B cell (primary cell): ENCODE measurements at regions not wholly inside any gene's neighbourhood (a gene's known extent, or its start where the extent isn't known, plus 50 kb on each side); places are given as distances from the start of the nearest gene placed in this dataset.

Source experiments
- ATAC-seq: fragments of 200-7000 bp; cut with Tn5 transposase; one replicate; pipeline ENCODE4 v1.10.0; 2021; ENCODE audit warnings: low read depth, mild to moderate bottlenecking, moderate number of reproducible peaks, moderate library complexity
- CTCF ChIA-PET: fragments of 350-600 bp; sonication (Branson Sonifier 250); formaldehyde crosslinking; loops from one replicate; lab custom pipeline; 2021; ENCODE audit warnings: antibody characterized with exemption, inconsistent platforms; lab: Charles Lee
- POLR2A ChIA-PET: fragments of 350-600 bp; sonication (Branson Sonifier 250); formaldehyde crosslinking; loops from one replicate; lab custom pipeline; 2021; ENCODE audit warnings: antibody characterized with exemption; lab: Charles Lee
- DNase-seq: peaks from one replicate; pipeline ENCODE4 v3.0.0; 2013
- H2AFZ ChIP-seq: 2 replicates; pipeline ENCODE4 v1.6.1; 2012; ENCODE audit warnings: mild to moderate bottlenecking, low read depth, low read length; ENCODE audit not compliant: insufficient read depth, poor library complexity, severe bottlenecking
- H3K27ac ChIP-seq, 2 donors: 1 replicate in 1 of 2; 2 replicates in 1 of 2; pipeline ENCODE4 v1.5.1; 2012 to 2013; ENCODE audit warnings: low read length in 2 of 2, mild to moderate bottlenecking in 2 of 2, moderate library complexity in 1 of 2
- H3K27me3 ChIP-seq, 4 experiments: fragments of 200-600 bp in 1 of 4; sonication (generic) in 1 of 4; replicated peaks in 1 of 4; 1 replicate in 2 of 4; 2 replicates in 2 of 4; pipeline versions ENCODE4 v1.6.1 to v1.7.0; 2013 to 2016; ENCODE audit warnings: low read length in 3 of 4, mild to moderate bottlenecking in 2 of 4, mixed read lengths in 1 of 4, moderate library complexity in 1 of 4; ENCODE audit not compliant: insufficient read depth in 4 of 4, control insufficient read depth in 3 of 4; ENCODE audit errors: control extremely low read depth in 1 of 4
- H3K36me3 ChIP-seq, 2 experiments: replicated peaks in 1 of 2; 1 replicate in 1 of 2; 2 replicates in 1 of 2; pipeline versions ENCODE4 v1.6.1 to v1.7.1; 2013; ENCODE audit warnings: low read length in 1 of 2; ENCODE audit not compliant: insufficient read depth in 2 of 2, control insufficient read depth in 1 of 2; ENCODE audit errors: control extremely low read depth in 1 of 2, extremely low read depth in 1 of 2
- H3K4me1 ChIP-seq, 2 donors: fragments of 200-600 bp in 1 of 2; sonication (generic) in 1 of 2; 1 replicate in 1 of 2; 2 replicates in 1 of 2; pipeline versions ENCODE4 v1.5.1 to v1.6.1; 2013 to 2017; ENCODE audit warnings: low read length in 2 of 2; ENCODE audit not compliant: control insufficient read depth in 2 of 2, insufficient read depth in 2 of 2
- H3K4me2 ChIP-seq: replicated peaks from 2 replicates; pipeline ENCODE3; 2012; ENCODE audit warnings: mild to moderate bottlenecking, low read depth, low read length; ENCODE audit not compliant: poor library complexity, severe bottlenecking
- H3K4me3 ChIP-seq, 5 experiments: fragments of 200-600 bp in 1 of 5; sonication (generic) in 1 of 5; 1 replicate in 3 of 5; 2 replicates in 2 of 5; pipeline versions ENCODE4 v1.5.1 to v1.7.0; 2011 to 2016; ENCODE audit warnings: low read length in 4 of 5, mild to moderate bottlenecking in 4 of 5, low read depth in 2 of 5, control low read depth in 1 of 5, moderate library complexity in 1 of 5; ENCODE audit not compliant: insufficient read depth in 1 of 5; ENCODE audit errors: control extremely low read depth in 1 of 5, extremely low read depth in 1 of 5
- H3K79me2 ChIP-seq: fragments of 200-600 bp; sonication (generic); one replicate; pipeline ENCODE4 v1.6.0; 2016; ENCODE audit warnings: low read length; ENCODE audit not compliant: control insufficient read depth, insufficient read depth
- H3K9ac ChIP-seq: fragments of 200-600 bp; sonication (generic); 2 replicates; pipeline ENCODE4 v1.6.1; 2017; ENCODE audit warnings: mild to moderate bottlenecking, low read length, moderate library complexity
- H3K9me3 ChIP-seq, 3 donors: one replicate each; pipeline versions ENCODE4 v1.6.1 to v1.7.1; 2013; ENCODE audit warnings: low read length in 2 of 3; ENCODE audit not compliant: control insufficient read depth in 2 of 3, insufficient read depth in 1 of 3; ENCODE audit errors: control extremely low read depth in 1 of 3
- H4K20me1 ChIP-seq: 2 replicates; pipeline ENCODE4 v1.6.0; 2012; ENCODE audit warnings: mild to moderate bottlenecking, low read length; ENCODE audit not compliant: insufficient read depth, control insufficient read depth, poor library complexity, severe bottlenecking
- H3K27ac Mint-ChIP-seq: one replicate; pipeline ENCODE4 v1.8.0; 2021; ENCODE audit warnings: mixed read lengths
- H3K27me3 Mint-ChIP-seq: one replicate; pipeline ENCODE4 v1.8.0; 2021; ENCODE audit warnings: mixed read lengths
- H3K4me1 Mint-ChIP-seq: one replicate; pipeline ENCODE4 v1.8.0; 2021; ENCODE audit warnings: mixed read lengths
- H3K4me3 Mint-ChIP-seq: one replicate; pipeline ENCODE4 v1.8.0; 2021; ENCODE audit warnings: mixed read lengths
- H3K9me3 Mint-ChIP-seq: one replicate; pipeline ENCODE4 v1.8.0; 2022; ENCODE audit warnings: mixed read lengths; ENCODE audit not compliant: insufficient read depth
- EZH2 ChIP-seq: IDR thresholded peaks from 2 replicates; pipeline ENCODE4 v1.6.1; 2012; ENCODE audit warnings: borderline replicate concordance, low read depth, mild to moderate bottlenecking, moderate library complexity, low read length; ENCODE audit not compliant: insufficient read depth, poor library complexity, severe bottlenecking
- WGBS: methylation state at CpG from one replicate; pipeline ENCODE4 v1.1.5; 2013; ENCODE audit warnings: missing lambda C conversion rate; ENCODE audit not compliant: insufficient coverage; 5-methylcytosine and 5-hydroxymethylcytosine counted together
- intact Hi-C: fragments of 100-400 bp; cut with micrococcal nuclease; formaldehyde crosslinking; loops from one replicate; pipeline ENCODE4 v1.10.0; 2022
- TF ChIP-seq, protein P1 (sequence below): fragments of 200-600 bp; IDR thresholded peaks from one replicate; pipeline ENCODE4 v1.8.0; 2022; ENCODE audit warnings: antibody characterized with exemption, mild to moderate bottlenecking

DNA sequence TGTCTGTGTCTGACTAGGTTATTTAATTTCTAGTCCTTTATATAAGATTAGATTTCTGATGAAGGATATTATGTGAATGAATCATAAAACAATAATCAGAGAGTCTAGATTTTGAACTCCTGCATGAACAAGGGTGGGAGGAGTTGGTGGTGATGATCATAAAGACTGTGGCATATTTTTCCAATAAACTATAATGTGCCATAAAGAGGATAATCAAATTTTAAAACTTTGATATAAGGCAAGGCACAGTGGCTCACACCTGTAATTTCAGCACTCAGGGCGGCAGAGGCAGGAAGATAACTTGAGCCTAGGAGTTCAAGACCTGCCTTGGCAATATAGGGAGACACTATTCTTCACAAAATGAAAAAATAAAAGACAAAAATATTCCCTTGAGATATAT, 473.3 kb downstream of the GABRG1 start:
- Histone ChIP-seq H2AFZ (no peak overlapping the region), H3K9me3 (no peaks in the 10 kb centered on the region), H3K27ac (no peak overlapping the region), H4K20me1 (no peaks in the 10 kb centered on the region), H3K4me2 (no peak overlapping the region), H3K36me3 (no peaks in the 10 kb centered on the region), H3K9ac (no peak overlapping the region), H3K27me3 (no peaks in the 10 kb centered on the region), H3K79me2 (no peaks in the 10 kb centered on the region), H3K4me3 (no peak overlapping the region), H3K4me1 (no peaks in the 10 kb centered on the region)
- TF ChIP-seq, protein P1, sequence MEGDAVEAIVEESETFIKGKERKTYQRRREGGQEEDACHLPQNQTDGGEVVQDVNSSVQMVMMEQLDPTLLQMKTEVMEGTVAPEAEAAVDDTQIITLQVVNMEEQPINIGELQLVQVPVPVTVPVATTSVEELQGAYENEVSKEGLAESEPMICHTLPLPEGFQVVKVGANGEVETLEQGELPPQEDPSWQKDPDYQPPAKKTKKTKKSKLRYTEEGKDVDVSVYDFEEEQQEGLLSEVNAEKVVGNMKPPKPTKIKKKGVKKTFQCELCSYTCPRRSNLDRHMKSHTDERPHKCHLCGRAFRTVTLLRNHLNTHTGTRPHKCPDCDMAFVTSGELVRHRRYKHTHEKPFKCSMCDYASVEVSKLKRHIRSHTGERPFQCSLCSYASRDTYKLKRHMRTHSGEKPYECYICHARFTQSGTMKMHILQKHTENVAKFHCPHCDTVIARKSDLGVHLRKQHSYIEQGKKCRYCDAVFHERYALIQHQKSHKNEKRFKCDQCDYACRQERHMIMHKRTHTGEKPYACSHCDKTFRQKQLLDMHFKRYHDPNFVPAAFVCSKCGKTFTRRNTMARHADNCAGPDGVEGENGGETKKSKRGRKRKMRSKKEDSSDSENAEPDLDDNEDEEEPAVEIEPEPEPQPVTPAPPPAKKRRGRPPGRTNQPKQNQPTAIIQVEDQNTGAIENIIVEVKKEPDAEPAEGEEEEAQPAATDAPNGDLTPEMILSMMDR = no peak
- no peak for TF ChIP-seq EZH2
- no CpG with 5 or more reads among the region's 1 CpG for WGBS
- ChIA-PET CTCF (no interaction called here), POLR2A (no interaction called here)
- intact Hi-C loops = no loop called here
- Mint-ChIP-seq H3K27me3 (no peaks in the 10 kb centered on the region), H3K9me3 (no peaks in the 10 kb centered on the region), H3K4me3 (no peak overlapping the region), H3K27ac (no peak overlapping the region), H3K4me1 (no peaks in the 10 kb centered on the region)
- ATAC-seq = no peak
- DNase-seq = no peak

DNA sequence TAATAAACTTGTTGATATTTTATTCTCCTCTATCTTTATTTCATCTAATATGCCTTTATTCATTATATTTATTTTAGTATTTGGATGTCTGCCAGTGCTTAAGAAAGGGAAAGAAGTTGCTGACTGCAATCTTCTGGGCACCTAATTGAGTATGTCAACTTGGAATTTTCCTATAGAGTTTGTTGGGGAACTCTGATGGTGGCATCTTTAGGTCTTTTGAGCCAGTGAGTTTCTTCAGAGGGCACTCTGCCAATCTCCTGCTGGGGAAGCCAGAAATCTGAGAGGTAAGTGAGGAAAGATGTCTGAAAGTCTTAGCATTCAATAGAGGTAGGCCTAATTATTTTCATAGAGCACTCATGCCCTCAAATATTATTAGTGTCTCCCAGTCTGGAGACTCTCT, 475.0 kb downstream of the GABRG1 start:
- no peak for DNase-seq
- ATAC-seq = no peak
- Mint-ChIP-seq H3K4me3 (no peak overlapping the region), H3K9me3 (no peaks in the 10 kb centered on the region), H3K27ac (no peak overlapping the region), H3K4me1 (no peaks in the 10 kb centered on the region), H3K27me3 (no peaks in the 10 kb centered on the region)
- Histone ChIP-seq H3K27ac (no peak overlapping the region), H3K79me2 (no peaks in the 10 kb centered on the region), H2AFZ (no peak overlapping the region), H4K20me1 (no peaks in the 10 kb centered on the region), H3K36me3 (no peaks in the 10 kb centered on the region), H3K9ac (no peak overlapping the region), H3K4me3 (no peak overlapping the region), H3K9me3 (no peaks in the 10 kb centered on the region), H3K27me3 (no peaks in the 10 kb centered on the region), H3K4me2 (no peak overlapping the region), H3K4me1 (no peaks in the 10 kb centered on the region)
- intact Hi-C loops = no loop called here
- TF ChIP-seq, protein P1 = no peak
- no peak for TF ChIP-seq EZH2
- CTCF ChIA-PET = no interaction called here
- POLR2A ChIA-PET = no interaction called here
